ENCODE measurements at regions not wholly inside any gene's neighbourhood (a gene's known extent, or its start where the extent isn't known, plus 50 kb on each side); places are given as distances from the start of the nearest gene placed in this dataset.

GRCh38 chr3:116802651-116803050 lies 93.1 kb downstream of the TUSC7 start:
- Mint-ChIP-seq H3K4me3 (ENCODE audit: low read depth, unreplicated experiment) (no peak overlapping the region), H3K27me3 (ENCODE audit: unreplicated experiment) (no peaks in the 10 kb centered on the region), H3K4me1 (ENCODE audit: low read depth, unreplicated experiment) (no peaks in the 10 kb centered on the region), H3K36me3 (ENCODE audit: insufficient read depth, unreplicated experiment) (no peaks in the 10 kb centered on the region), H3K9me3 (ENCODE audit: low read depth, unreplicated experiment) (peaks cover 3% of the 10 kb centered on the region), H3K27ac (ENCODE audit: unreplicated experiment) (no peak overlapping the region)
- TF ChIP-seq CTCF (IDR thresholded peaks at IDR 0.05; ENCODE audit: unreplicated experiment) = no peak
- intact Hi-C loops (cut with micrococcal nuclease; ENCODE audit: unreplicated experiment) = no loop called here
- CTCF ChIA-PET = no interaction called here
- no peak for DNase-seq
- no TSS peak for BruUV-seq (replicated peaks)

- no peak for DNase-seq
- H3K4me3 Mint-ChIP-seq (ENCODE audit: low read depth, unreplicated experiment) = no peak overlapping the region
- CTCF ChIA-PET = no interaction called here
- intact Hi-C loops (cut with micrococcal nuclease; ENCODE audit: unreplicated experiment) = no loop called here
- no peaks in the 10 kb centered on the region for H3K36me3 Mint-ChIP-seq (ENCODE audit: insufficient read depth, unreplicated experiment)
- BruUV-seq (replicated peaks) = no TSS peak
- no peak for TF ChIP-seq CTCF (IDR thresholded peaks at IDR 0.05; ENCODE audit: unreplicated experiment)
- no peak overlapping the region for H3K27ac Mint-ChIP-seq (ENCODE audit: unreplicated experiment)
- H3K27me3 Mint-ChIP-seq (ENCODE audit: unreplicated experiment) = no peaks in the 10 kb centered on the region
- H3K9me3 Mint-ChIP-seq (ENCODE audit: low read depth, unreplicated experiment) = peaks cover 6% of the 10 kb centered on the region
- no peaks in the 10 kb centered on the region for H3K4me1 Mint-ChIP-seq (ENCODE audit: low read depth, unreplicated experiment)
Measured at GRCh38 chr3:116806351-116806750, 96.8 kb downstream of the TUSC7 start.

- no peak for DNase-seq
- H3K27ac Mint-ChIP-seq (ENCODE audit: unreplicated experiment) = no peak overlapping the region
- no TSS peak for BruUV-seq (replicated peaks)
- no peak for TF ChIP-seq CTCF (IDR thresholded peaks at IDR 0.05; ENCODE audit: unreplicated experiment)
- intact Hi-C loops (cut with micrococcal nuclease; ENCODE audit: unreplicated experiment) = no loop called here
- H3K36me3 Mint-ChIP-seq (ENCODE audit: insufficient read depth, unreplicated experiment) = no peaks in the 10 kb centered on the region
- H3K4me3 Mint-ChIP-seq (ENCODE audit: low read depth, unreplicated experiment) = no peak overlapping the region
- H3K27me3 Mint-ChIP-seq (ENCODE audit: unreplicated experiment) = no peaks in the 10 kb centered on the region
- CTCF ChIA-PET = no interaction called here
- H3K4me1 Mint-ChIP-seq (ENCODE audit: low read depth, unreplicated experiment) = no peaks in the 10 kb centered on the region
- peaks cover 6% of the 10 kb centered on the region for H3K9me3 Mint-ChIP-seq (ENCODE audit: low read depth, unreplicated experiment)
Measured at GRCh38 chr3:116808725-116809124, 99.1 kb downstream of the TUSC7 start.

- CTCF ChIA-PET = no interaction called here
- H3K4me3 Mint-ChIP-seq (ENCODE audit: low read depth, unreplicated experiment) = no peak overlapping the region
- no TSS peak for BruUV-seq (replicated peaks)
- no peaks in the 10 kb centered on the region for H3K27me3 Mint-ChIP-seq (ENCODE audit: unreplicated experiment)
- no peak overlapping the region for H3K27ac Mint-ChIP-seq (ENCODE audit: unreplicated experiment)
- TF ChIP-seq CTCF (IDR thresholded peaks at IDR 0.05; ENCODE audit: unreplicated experiment) = no peak
- H3K36me3 Mint-ChIP-seq (ENCODE audit: insufficient read depth, unreplicated experiment) = no peaks in the 10 kb centered on the region
- no peak for DNase-seq
- H3K4me1 Mint-ChIP-seq (ENCODE audit: low read depth, unreplicated experiment) = no peaks in the 10 kb centered on the region
- peaks cover 6% of the 10 kb centered on the region for H3K9me3 Mint-ChIP-seq (ENCODE audit: low read depth, unreplicated experiment)
- intact Hi-C loops (cut with micrococcal nuclease; ENCODE audit: unreplicated experiment) = no loop called here
Measured at GRCh38 chr3:116809208-116809607, 99.6 kb downstream of the TUSC7 start.

GRCh38 chr3:116811754-116812153 lies 102.2 kb downstream of the TUSC7 start:
- Mint-ChIP-seq H3K27me3 (ENCODE audit: unreplicated experiment) (no peaks in the 10 kb centered on the region), H3K4me3 (ENCODE audit: low read depth, unreplicated experiment) (no peak overlapping the region), H3K27ac (ENCODE audit: unreplicated experiment) (no peak overlapping the region), H3K4me1 (ENCODE audit: low read depth, unreplicated experiment) (no peaks in the 10 kb centered on the region), H3K9me3 (ENCODE audit: low read depth, unreplicated experiment) (peaks cover 5% of the 10 kb centered on the region), H3K36me3 (ENCODE audit: insufficient read depth, unreplicated experiment) (no peaks in the 10 kb centered on the region)
- intact Hi-C loops (cut with micrococcal nuclease; ENCODE audit: unreplicated experiment) = no loop called here
- BruUV-seq (replicated peaks) = no TSS peak
- CTCF ChIA-PET = no interaction called here
- TF ChIP-seq CTCF (IDR thresholded peaks at IDR 0.05; ENCODE audit: unreplicated experiment) = no peak
- no peak for DNase-seq
